H9 (cell line): ENCODE measurements at regions not wholly inside any gene's neighbourhood (a gene's known extent, or its start where the extent isn't known, plus 50 kb on each side); places are given as distances from the start of the nearest gene placed in this dataset.

Experiments
- DNase-seq: peaks from one replicate; pipeline ENCODE4 v3.0.0-alpha.2; 2017
- H2AFZ ChIP-seq: one replicate; pipeline ENCODE4 v1.6.1; 2013; ENCODE audit warnings: mild to moderate bottlenecking, low read length, control low read depth, moderate library complexity
- H2AK5ac ChIP-seq: 2 replicates; pipeline ENCODE4 v1.6.1; 2013; ENCODE audit warnings: low read length, control low read depth, mixed read lengths; ENCODE audit not compliant: insufficient read length
- H2BK120ac ChIP-seq: one replicate; pipeline ENCODE4 v1.6.1; 2013; ENCODE audit warnings: low read depth, mild to moderate bottlenecking, low read length, control low read depth, inconsistent platforms; ENCODE audit not compliant: poor library complexity, severe bottlenecking
- H2BK12ac ChIP-seq: 2 replicates; pipeline ENCODE4 v1.6.1; 2013; ENCODE audit warnings: low read length, control low read depth, mixed read lengths, low read depth; ENCODE audit not compliant: insufficient read length
- H2BK15ac ChIP-seq: 2 replicates; pipeline ENCODE4 v1.6.1; 2013; ENCODE audit warnings: low read depth, low read length, control low read depth
- H2BK20ac ChIP-seq: one replicate; pipeline ENCODE4 v1.6.1; 2013; ENCODE audit warnings: low read depth, mild to moderate bottlenecking, low read length, control low read depth, inconsistent platforms; ENCODE audit not compliant: poor library complexity, severe bottlenecking
- H2BK5ac ChIP-seq: 2 replicates; pipeline ENCODE4 v1.6.1; 2013; ENCODE audit warnings: low read length, control low read depth, mixed read lengths; ENCODE audit not compliant: insufficient read length
- H3K14ac ChIP-seq: 2 replicates; pipeline ENCODE4 v1.6.1; 2013; ENCODE audit warnings: low read length, control low read depth; ENCODE audit not compliant: insufficient read depth
- H3K18ac ChIP-seq: 2 replicates; pipeline ENCODE4 v1.6.1; 2013; ENCODE audit warnings: low read depth, mild to moderate bottlenecking, mixed read lengths, low read length, control low read depth; ENCODE audit not compliant: insufficient read length
- H3K23ac ChIP-seq: 2 replicates; pipeline ENCODE4 v1.6.1; 2013; ENCODE audit warnings: low read length, control low read depth, mixed read lengths, low read depth; ENCODE audit not compliant: insufficient read length
- H3K23me2 ChIP-seq: 2 replicates; pipeline ENCODE4 v1.6.1; 2013; ENCODE audit warnings: low read depth, mild to moderate bottlenecking, mixed read lengths, low read length, control low read depth; ENCODE audit not compliant: insufficient read length, poor library complexity, severe bottlenecking
- H3K27ac ChIP-seq: 2 replicates; pipeline ENCODE4 v1.5.1; 2013; ENCODE audit warnings: low read length, control low read depth, mixed read lengths, low read depth; ENCODE audit not compliant: insufficient read length
- H3K27me3 ChIP-seq: 2 replicates; pipeline ENCODE4 v1.6.1; 2013; ENCODE audit warnings: low read length, control low read depth, inconsistent platforms; ENCODE audit not compliant: insufficient read depth
- H3K4ac ChIP-seq: 2 replicates; pipeline ENCODE4 v1.6.1; 2013; ENCODE audit warnings: low read depth, mild to moderate bottlenecking, control low read depth, inconsistent platforms, low read length, moderate library complexity
- H3K4me1 ChIP-seq: 2 replicates; pipeline ENCODE4 v1.6.1; 2013; ENCODE audit warnings: low read length, control low read depth, inconsistent platforms; ENCODE audit not compliant: insufficient read depth
- H3K4me2 ChIP-seq: 2 replicates; pipeline ENCODE4 v1.6.1; 2013; ENCODE audit warnings: low read length, control low read depth, mixed read lengths; ENCODE audit not compliant: insufficient read length, insufficient read depth
- H3K56ac ChIP-seq: 2 replicates; pipeline ENCODE4 v1.6.1; 2013; ENCODE audit warnings: low read depth, mild to moderate bottlenecking, mixed read lengths, low read length, control low read depth; ENCODE audit not compliant: insufficient read length
- H3K79me1 ChIP-seq: 2 replicates; pipeline ENCODE4 v1.6.1; 2013; ENCODE audit warnings: low read depth, mild to moderate bottlenecking, moderate library complexity, low read length, control low read depth, inconsistent platforms; ENCODE audit not compliant: insufficient read depth, poor library complexity, severe bottlenecking
- H3K79me2 ChIP-seq: 2 replicates; pipeline ENCODE4 v1.6.1; 2013; ENCODE audit warnings: low read length, control low read depth, inconsistent platforms; ENCODE audit not compliant: insufficient read depth
- H3K9ac ChIP-seq: 2 replicates; pipeline ENCODE4 v1.6.1; 2013; ENCODE audit warnings: low read length, control low read depth, mixed read lengths; ENCODE audit not compliant: insufficient read length; ENCODE audit errors: extremely low read depth
- H3K9me3 ChIP-seq: one replicate; pipeline ENCODE4 v1.6.1; 2013; ENCODE audit warnings: low read depth, low read length, inconsistent platforms; ENCODE audit not compliant: control insufficient read depth
- H3T11ph ChIP-seq: one replicate; pipeline ENCODE4 v1.6.1; 2013; ENCODE audit warnings: mild to moderate bottlenecking, low read length, control low read depth, inconsistent platforms
- H4K20me1 ChIP-seq: one replicate; pipeline ENCODE4 v1.6.1; 2013; ENCODE audit not compliant: control insufficient read depth, insufficient read length, insufficient read depth
- H4K5ac ChIP-seq: 2 replicates; pipeline ENCODE4 v1.6.1; 2013; ENCODE audit warnings: low read depth, mild to moderate bottlenecking, mixed read lengths, low read length, control low read depth; ENCODE audit not compliant: insufficient read length
- H4K8ac ChIP-seq: replicated peaks from 2 replicates; pipeline ENCODE4 v1.6.1; 2013; ENCODE audit warnings: low read length, control low read depth, mixed read lengths, low read depth; ENCODE audit not compliant: insufficient read length
- H4K91ac ChIP-seq: 2 replicates; pipeline ENCODE4 v1.6.1; 2013; ENCODE audit warnings: low read depth, mild to moderate bottlenecking, moderate library complexity, mixed read lengths, low read length, control low read depth; ENCODE audit not compliant: insufficient read length
- H3K27ac Mint-ChIP-seq, 3 experiments: 2 replicates in 2 of 3; 3 replicates in 1 of 3; pipeline ENCODE4 v1.8.0; 2020 to 2021; ENCODE audit warnings: mixed read lengths in 3 of 3, mild to moderate bottlenecking in 1 of 3, moderate library complexity in 1 of 3
- H3K27me3 Mint-ChIP-seq: 2 replicates; pipeline ENCODE4 v1.8.0; 2021; ENCODE audit warnings: low read depth, mild to moderate bottlenecking, moderate library complexity, mixed read lengths
- H3K36me3 Mint-ChIP-seq, 3 experiments: 2 replicates in 2 of 3; 3 replicates in 1 of 3; pipeline ENCODE4 v1.8.0; 2020 to 2021; ENCODE audit warnings: low read depth in 3 of 3, mixed read lengths in 3 of 3; ENCODE audit not compliant: insufficient read depth in 1 of 3
- H3K4me1 Mint-ChIP-seq, 2 experiments: 2 replicates each; pipeline ENCODE4 v1.8.0; 2020; ENCODE audit warnings: mixed read lengths in 2 of 2
- H3K4me3 Mint-ChIP-seq, 2 experiments: 2 replicates in 1 of 2; 3 replicates in 1 of 2; pipeline ENCODE4 v1.8.0; 2020 to 2021; ENCODE audit warnings: mild to moderate bottlenecking in 2 of 2, mixed read lengths in 2 of 2, moderate library complexity in 1 of 2
- H3K9me3 Mint-ChIP-seq, 2 experiments: 2 replicates in 1 of 2; 3 replicates in 1 of 2; pipeline ENCODE4 v1.8.0; 2020; ENCODE audit warnings: mild to moderate bottlenecking in 2 of 2, mixed read lengths in 2 of 2, moderate library complexity in 1 of 2
- CTCF ChIP-seq: fragments of 200-600 bp; sonication (generic); conservative IDR thresholded peaks from 3 replicates; pipeline ENCODE4 v1.8.0; 2021; ENCODE audit warnings: antibody characterized with exemption, mild to moderate bottlenecking
- WGBS: extraction: QIAGEN DNeasy Blood & Tissue Kit; methylation state at CpG from one replicate; pipeline ENCODE4 v1.1.7; 2013; ENCODE audit warnings: missing lambda C conversion rate, low lambda C conversion rate, mixed read lengths; ENCODE audit not compliant: insufficient read length; ENCODE audit errors: extremely low coverage; 5-methylcytosine and 5-hydroxymethylcytosine counted together

DNA sequence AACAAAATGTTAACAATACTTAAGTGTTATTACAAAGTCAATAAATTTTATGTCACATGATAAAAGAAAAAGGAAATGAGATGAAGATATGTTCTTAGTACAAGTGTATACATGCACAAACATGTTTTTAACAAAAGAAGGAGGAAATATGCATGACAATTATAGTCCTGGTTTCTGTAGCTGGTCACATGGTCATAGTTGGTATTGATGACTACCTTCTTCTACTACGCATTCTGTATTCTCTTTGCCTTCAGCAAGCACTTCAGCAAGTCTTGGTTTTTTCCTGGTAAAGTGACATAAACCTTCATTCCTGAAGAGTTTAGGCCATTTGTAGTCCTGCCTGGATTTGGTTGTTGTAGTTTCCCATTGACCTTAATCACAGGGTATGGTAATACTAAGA lies 121.3 kb upstream of the SYT4 start:
- Histone ChIP-seq H2BK12ac (no peak overlapping the region), H4K8ac (no peak overlapping the region), H3K79me1 (no peaks in the 10 kb centered on the region), H3T11ph (no peak overlapping the region), H4K91ac (no peak overlapping the region), H2BK20ac (no peak overlapping the region), H3K18ac (no peak overlapping the region), H3K27ac (no peak overlapping the region), H3K14ac (no peak overlapping the region), H3K23me2 (no peaks in the 10 kb centered on the region), H3K23ac (no peak overlapping the region), H3K4me1 (no peaks in the 10 kb centered on the region), H4K20me1 (no peaks in the 10 kb centered on the region), H3K9ac (no peak overlapping the region), H2AK5ac (no peak overlapping the region), H3K56ac (no peak overlapping the region), H2BK15ac (no peak overlapping the region), H2BK120ac (no peak overlapping the region), H4K5ac (no peak overlapping the region), H3K4me2 (no peak overlapping the region), H2BK5ac (no peak overlapping the region), H3K4ac (no peak overlapping the region), H2AFZ (no peak overlapping the region), H3K9me3 (no peaks in the 10 kb centered on the region), H3K27me3 (no peaks in the 10 kb centered on the region), H3K79me2 (no peaks in the 10 kb centered on the region)
- TF ChIP-seq CTCF: no peak
- no peak for DNase-seq
- no peaks in the 10 kb centered on the region; a peak in 1 of 7 replicates for H3K36me3 Mint-ChIP-seq
- no peak overlapping the region for H3K27ac Mint-ChIP-seq
- peaks cover 3 to 5% of the 10 kb centered on the region in 2 experiments for H3K4me1 Mint-ChIP-seq
- peaks cover 0 to 9% of the 10 kb centered on the region in 2 experiments; a peak in 3 of 5 replicates for H3K9me3 Mint-ChIP-seq
- no peaks in the 10 kb centered on the region for H3K27me3 Mint-ChIP-seq
- H3K4me3 Mint-ChIP-seq: no peak overlapping the region
- no CpG with 5 or more reads among the region's 1 CpG for WGBS
